Panc1 (cell line): ENCODE measurements at regions not wholly inside any gene's neighbourhood (a gene's known extent, or its start where the extent isn't known, plus 50 kb on each side); places are given as distances from the start of the nearest gene placed in this dataset.

Experiments
- CTCF ChIP-seq: fragments of 450-650 bp; IDR thresholded peaks from 2 replicates; pipeline ENCODE4 v1.5.1; 2017; ENCODE audit warnings: mild to moderate bottlenecking
- POLR2AphosphoS5 ChIP-seq: IDR thresholded peaks from 2 replicates; pipeline ENCODE4 v1.6.1; 2012; ENCODE audit warnings: mild to moderate bottlenecking, low read depth, low read length, moderate library complexity

GRCh38 chr1:73804935-73805334 is 393.0 kb downstream of the LRRIQ3 start:
- TF ChIP-seq CTCF: no peak
- TF ChIP-seq POLR2AphosphoS5: no peak
